NCI-H460 (cell line): ENCODE measurements at regions not wholly inside any gene's neighbourhood (a gene's known extent, or its start where the extent isn't known, plus 50 kb on each side); places are given as distances from the start of the nearest gene placed in this dataset.

Experiments
- DNase-seq: peaks from one replicate; pipeline ENCODE4 v3.0.0-alpha.2; 2016; ENCODE audit warnings: low read depth; ENCODE audit errors: extremely low read depth

- DNase-seq, result no peak
Observed at GRCh38 chr2:78009289-78009688, 487.1 kb upstream of the LRRTM4 start.

- DNase-seq, result no peak
Observed at GRCh38 chr2:78011251-78011650, 489.1 kb upstream of the LRRTM4 start.

GRCh38 chr2:78020491-78020890, 498.3 kb upstream of the LRRTM4 start:
- DNase-seq, result no peak

- DNase-seq, result no peak
Observed at GRCh38 chr2:78023356-78023755, 501.2 kb upstream of the LRRTM4 start.

- DNase-seq, result no peak
Observed at GRCh38 chr2:78024996-78025395, 502.8 kb upstream of the LRRTM4 start.

- no peak for DNase-seq
Observed at GRCh38 chr2:78029392-78029995, 507.3 kb upstream of the LRRTM4 start.

GRCh38 chr2:78034706-78035105, 512.5 kb upstream of the LRRTM4 start:
- DNase-seq, result no peak

- DNase-seq, result no peak
Observed at GRCh38 chr2:78035804-78036203, 513.6 kb upstream of the LRRTM4 start.

- no peak for DNase-seq
Observed at GRCh38 chr2:78051480-78051879, 529.3 kb upstream of the LRRTM4 start.

GRCh38 chr2:78056976-78057375, 534.8 kb upstream of the LRRTM4 start:
- DNase-seq, result no peak

- DNase-seq, result no peak
Observed at GRCh38 chr2:78061301-78061700, 539.1 kb upstream of the LRRTM4 start.

GRCh38 chr2:78061732-78062131, 539.6 kb upstream of the LRRTM4 start:
- DNase-seq, result no peak

- no peak for DNase-seq
Observed at GRCh38 chr2:78063246-78064020, 541.3 kb upstream of the LRRTM4 start.

- DNase-seq, result no peak
Observed at GRCh38 chr2:78065366-78065765, 543.2 kb upstream of the LRRTM4 start.

- no peak for DNase-seq
Observed at GRCh38 chr2:78068808-78069207, 546.6 kb upstream of the LRRTM4 start.

- DNase-seq, result no peak
Observed at GRCh38 chr2:78070693-78071092, 548.5 kb upstream of the LRRTM4 start.

- DNase-seq, result no peak
Observed at GRCh38 chr2:78077633-78078032, 555.5 kb upstream of the LRRTM4 start.

GRCh38 chr2:78082555-78082954, 560.4 kb upstream of the LRRTM4 start:
- DNase-seq, result no peak

GRCh38 chr2:78093436-78093835, 571.3 kb upstream of the LRRTM4 start:
- no peak for DNase-seq

- no peak for DNase-seq
Observed at GRCh38 chr2:78109272-78109671, 587.1 kb upstream of the LRRTM4 start.

GRCh38 chr2:78115291-78115690, 593.1 kb upstream of the LRRTM4 start:
- DNase-seq, result no peak

GRCh38 chr2:78118037-78118436, 595.9 kb upstream of the LRRTM4 start:
- no peak for DNase-seq

GRCh38 chr2:78120275-78120674, 598.1 kb upstream of the LRRTM4 start:
- no peak for DNase-seq
